ENCODE measurements at regions not wholly inside any gene's neighbourhood (a gene's known extent, or its start where the extent isn't known, plus 50 kb on each side); places are given as distances from the start of the nearest gene placed in this dataset.

GRCh38 chr3:154766765-154767503, 313.2 kb upstream of the MME start:
- no peak overlapping the region for H3K4me3 Mint-ChIP-seq
- no peaks in the 10 kb centered on the region for H3K36me3 Mint-ChIP-seq
- peaks cover 3% of the 10 kb centered on the region for H3K27me3 Mint-ChIP-seq
- no peak overlapping the region for H3K27ac Mint-ChIP-seq
- no peak for DNase-seq (ENCODE audit: extremely low spot score, unreplicated experiment)
- TF ChIP-seq CTCF (conservative IDR thresholded peaks at IDR 0.05) = no peak
- H3K4me1 Mint-ChIP-seq (ENCODE audit: unreplicated experiment) = peaks cover 4% of the 10 kb centered on the region
- peaks cover 5% of the 10 kb centered on the region for H3K9me3 Mint-ChIP-seq

GRCh38 chr3:154764856-154765640, 315.1 kb upstream of the MME start:
- DNase-seq (ENCODE audit: extremely low spot score, unreplicated experiment) = no peak
- peaks cover 4% of the 10 kb centered on the region for H3K4me1 Mint-ChIP-seq (ENCODE audit: unreplicated experiment)
- H3K27ac Mint-ChIP-seq = no peak overlapping the region
- H3K9me3 Mint-ChIP-seq = no peaks in the 10 kb centered on the region
- no peaks in the 10 kb centered on the region for H3K27me3 Mint-ChIP-seq
- no peaks in the 10 kb centered on the region for H3K36me3 Mint-ChIP-seq
- TF ChIP-seq CTCF (conservative IDR thresholded peaks at IDR 0.05) = no peak
- H3K4me3 Mint-ChIP-seq = no peak overlapping the region

- TF ChIP-seq CTCF (conservative IDR thresholded peaks at IDR 0.05) = no peak
- Mint-ChIP-seq H3K36me3 (no peaks in the 10 kb centered on the region), H3K27ac (no peak overlapping the region), H3K9me3 (no peaks in the 10 kb centered on the region), H3K27me3 (no peaks in the 10 kb centered on the region), H3K4me1 (ENCODE audit: unreplicated experiment) (peaks cover 4% of the 10 kb centered on the region), H3K4me3 (no peak overlapping the region)
- no peak for DNase-seq (ENCODE audit: extremely low spot score, unreplicated experiment)
Observed at GRCh38 chr3:154762486-154762885, 317.6 kb upstream of the MME start.

- H3K9me3 Mint-ChIP-seq = no peaks in the 10 kb centered on the region
- no peaks in the 10 kb centered on the region for H3K4me1 Mint-ChIP-seq (ENCODE audit: unreplicated experiment)
- no peak overlapping the region for H3K27ac Mint-ChIP-seq
- TF ChIP-seq CTCF (conservative IDR thresholded peaks at IDR 0.05) = no peak
- DNase-seq (ENCODE audit: extremely low spot score, unreplicated experiment) = no peak
- no peaks in the 10 kb centered on the region for H3K36me3 Mint-ChIP-seq
- no peaks in the 10 kb centered on the region for H3K27me3 Mint-ChIP-seq
- no peak overlapping the region for H3K4me3 Mint-ChIP-seq
Observed at GRCh38 chr3:154759966-154760365, 320.2 kb upstream of the MME start.

- Mint-ChIP-seq H3K4me1 (ENCODE audit: unreplicated experiment) (no peaks in the 10 kb centered on the region), H3K4me3 (no peak overlapping the region), H3K27me3 (no peaks in the 10 kb centered on the region), H3K9me3 (no peaks in the 10 kb centered on the region), H3K36me3 (no peaks in the 10 kb centered on the region), H3K27ac (no peak overlapping the region)
- no peak for DNase-seq (ENCODE audit: extremely low spot score, unreplicated experiment)
- TF ChIP-seq CTCF (conservative IDR thresholded peaks at IDR 0.05) = peak; percentile 72
Observed at GRCh38 chr3:154758109-154758868, 321.8 kb upstream of the MME start.
